GM19351 (cell line): ENCODE measurements at regions not wholly inside any gene's neighbourhood (a gene's known extent, or its start where the extent isn't known, plus 50 kb on each side); places are given as distances from the start of the nearest gene placed in this dataset.

Experiments used
- ATAC-seq: cut with Tn5 transposase; IDR thresholded peaks from one replicate; pipeline ENCODE4 v1.9.1; 2021; ENCODE audit warnings: mild to moderate bottlenecking, moderate library complexity; ENCODE audit not compliant: unreplicated experiment

- no peak for ATAC-seq
Observed at GRCh38 chr13:34647379-34648150, 294.5 kb upstream of the NBEA start.

DNA sequence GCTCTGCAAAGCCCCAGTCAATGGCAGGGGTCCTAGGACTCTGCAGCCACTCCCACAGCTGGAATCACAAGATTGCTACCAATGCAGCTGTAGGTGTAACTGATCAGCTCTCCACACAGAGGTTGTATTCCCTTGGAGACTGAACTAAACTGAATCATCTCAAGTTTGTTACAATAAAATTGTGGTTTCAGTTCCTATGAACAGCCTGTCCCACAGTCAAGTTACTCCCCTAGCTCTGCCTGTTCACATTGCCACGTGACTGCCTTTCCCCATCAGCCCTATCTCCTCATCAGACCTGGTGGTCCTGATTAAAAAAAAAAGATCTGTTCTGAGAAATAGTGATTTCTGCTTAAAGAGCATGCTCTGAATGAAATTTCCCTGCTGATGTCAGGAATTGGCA is 287.9 kb upstream of the NBEA start:
- ATAC-seq = no peak

DNA sequence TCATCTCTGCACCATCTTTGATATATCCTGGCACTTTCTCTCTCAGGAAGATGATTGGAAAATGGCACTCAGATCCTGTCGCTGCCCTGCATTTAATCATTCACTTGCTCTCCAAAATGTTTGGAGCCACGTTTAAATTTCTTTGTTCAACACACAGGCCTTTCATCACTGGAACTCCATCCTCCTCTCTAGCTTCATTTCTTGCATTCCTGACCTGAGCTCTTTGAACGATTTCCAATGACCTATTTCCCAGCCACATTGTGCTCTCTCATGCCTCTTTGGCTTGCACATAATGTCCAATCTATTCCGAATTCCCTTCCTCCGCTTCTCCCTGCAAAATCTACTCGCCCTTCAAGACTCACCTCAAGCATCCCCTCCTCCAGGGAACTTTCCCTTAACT is 287.4 kb upstream of the NBEA start:
- no peak for ATAC-seq

GRCh38 chr13:34655554-34655953 is 286.5 kb upstream of the NBEA start:
- ATAC-seq = no peak

GRCh38 chr13:34657716-34658115 is 284.4 kb upstream of the NBEA start:
- ATAC-seq = no peak

DNA sequence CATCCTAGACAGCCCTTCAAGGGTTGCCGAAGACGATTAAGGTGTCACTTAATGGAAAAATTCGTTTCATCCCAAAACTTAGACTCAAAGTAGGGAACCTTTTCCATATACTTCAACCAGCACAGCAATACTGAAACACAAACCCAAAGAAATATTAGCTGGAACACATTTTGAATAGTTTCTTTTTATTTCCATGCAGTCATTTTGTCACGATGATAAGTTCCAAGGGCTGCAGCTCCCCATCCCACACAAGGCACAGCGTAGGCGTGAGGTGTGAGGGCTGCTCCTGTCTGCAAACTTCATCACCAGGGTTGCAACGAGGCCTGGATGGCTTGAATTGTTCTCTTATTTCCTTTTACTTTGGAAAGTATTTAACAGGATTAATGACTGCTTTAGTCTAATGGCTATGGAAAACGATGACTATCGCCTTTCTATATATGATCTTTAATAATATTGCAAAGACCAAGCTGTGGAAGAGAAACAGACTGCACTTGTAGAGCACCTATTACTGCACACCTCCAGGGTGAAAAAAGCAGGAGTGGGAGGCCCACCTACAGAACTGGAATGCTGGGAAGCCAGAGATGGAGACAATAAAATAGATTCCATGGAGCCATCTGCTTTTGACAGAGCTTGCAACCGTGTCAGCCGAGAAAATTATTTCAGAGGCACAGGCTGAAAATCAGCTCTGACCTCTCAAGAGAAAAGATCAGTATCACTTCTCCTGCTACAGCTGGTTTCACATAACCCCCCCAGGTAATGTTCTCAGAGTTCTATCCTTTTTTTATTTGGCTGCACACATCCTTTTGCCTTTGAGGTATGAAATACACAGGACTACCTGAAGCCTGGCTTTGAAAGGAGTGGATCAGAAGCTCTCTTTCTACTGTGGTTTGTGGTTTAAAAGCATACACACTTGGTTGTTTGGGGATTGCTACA is 274.5 kb upstream of the NBEA start:
- ATAC-seq = no peak

DNA sequence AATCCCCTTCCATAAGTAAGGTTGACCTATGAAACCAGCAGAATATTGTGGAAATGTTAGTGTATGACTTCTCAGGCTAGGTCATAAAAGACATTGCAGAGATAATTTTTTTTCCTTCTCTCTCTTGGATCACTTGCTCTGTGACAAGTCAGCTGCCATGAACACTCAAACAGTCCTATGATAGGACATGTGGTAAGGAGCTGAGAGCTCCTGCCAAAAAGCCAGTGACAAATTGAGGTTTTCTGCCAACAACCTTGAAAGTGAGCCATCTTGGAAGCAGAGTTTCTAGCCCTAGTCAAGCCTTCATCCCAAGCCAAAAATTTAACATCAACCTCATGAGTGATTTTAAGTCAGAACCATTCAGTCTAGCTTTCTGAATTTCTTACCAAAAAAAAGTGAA is 270.9 kb upstream of the NBEA start:
- no peak for ATAC-seq

DNA sequence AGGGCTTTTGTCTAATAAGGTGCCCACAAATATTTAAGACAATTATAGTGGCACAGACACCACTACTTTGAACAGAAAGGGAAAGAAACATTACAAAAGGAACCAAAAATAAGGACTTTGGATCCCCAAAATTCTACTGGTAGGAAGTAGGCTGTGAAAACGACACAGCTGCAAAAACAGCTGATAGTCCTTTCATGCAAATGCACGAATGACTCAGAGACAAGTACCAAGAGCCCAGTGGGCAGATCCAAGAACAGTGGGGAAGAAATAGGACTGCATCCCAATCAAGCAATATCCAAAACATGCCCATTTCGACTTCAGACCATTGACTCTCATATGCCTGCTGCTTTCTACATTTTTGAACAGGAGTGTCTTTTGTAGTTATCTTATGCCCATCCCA is 269.4 kb upstream of the NBEA start:
- ATAC-seq = no peak

DNA sequence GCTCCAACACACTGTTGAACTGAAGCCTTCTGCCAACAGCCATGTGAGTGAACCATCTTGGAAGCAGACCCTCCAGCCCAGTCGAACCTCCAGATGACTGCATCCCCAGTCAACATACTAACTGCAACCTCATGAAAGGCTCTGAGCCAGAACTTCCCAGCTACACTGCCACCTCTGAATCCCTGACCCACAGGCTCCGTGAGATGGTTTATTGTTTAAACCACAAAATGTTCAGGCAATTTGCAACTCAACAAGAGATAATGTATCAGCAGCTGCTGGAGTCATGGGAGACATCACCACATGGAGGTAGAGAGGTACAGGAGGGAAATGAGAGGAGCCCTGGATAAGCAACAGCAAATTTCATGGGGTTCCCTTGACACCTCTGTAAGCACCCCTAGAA is 266.4 kb upstream of the NBEA start:
- ATAC-seq = no peak

- no peak for ATAC-seq
Observed at GRCh38 chr13:34678154-34678553, 263.9 kb upstream of the NBEA start.

DNA sequence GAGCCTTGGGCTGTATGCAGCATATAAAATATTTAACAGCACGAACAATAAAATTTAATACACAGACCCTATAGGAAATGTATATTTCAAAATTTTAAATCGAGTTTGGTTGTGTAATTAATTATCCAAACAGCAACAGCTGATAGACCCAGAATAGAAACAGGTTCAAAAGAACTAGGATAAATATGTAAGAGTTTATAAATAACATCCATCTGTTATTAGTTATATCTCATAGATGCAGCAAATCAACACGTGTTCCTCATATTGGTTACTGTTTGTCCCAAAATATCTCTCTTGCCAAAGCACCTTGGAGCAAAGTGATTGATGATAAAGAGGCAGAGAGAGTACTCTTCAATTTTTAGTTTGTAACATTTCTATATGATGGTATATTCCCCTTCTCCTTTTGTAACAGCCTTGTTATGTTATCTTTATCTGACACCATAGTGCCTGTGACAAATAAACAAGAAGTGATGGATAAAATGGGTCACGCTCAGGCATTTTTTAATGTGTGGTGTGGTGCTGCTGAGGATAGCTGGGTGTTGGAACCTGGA is 260.6 kb upstream of the NBEA start:
- no peak for ATAC-seq

DNA sequence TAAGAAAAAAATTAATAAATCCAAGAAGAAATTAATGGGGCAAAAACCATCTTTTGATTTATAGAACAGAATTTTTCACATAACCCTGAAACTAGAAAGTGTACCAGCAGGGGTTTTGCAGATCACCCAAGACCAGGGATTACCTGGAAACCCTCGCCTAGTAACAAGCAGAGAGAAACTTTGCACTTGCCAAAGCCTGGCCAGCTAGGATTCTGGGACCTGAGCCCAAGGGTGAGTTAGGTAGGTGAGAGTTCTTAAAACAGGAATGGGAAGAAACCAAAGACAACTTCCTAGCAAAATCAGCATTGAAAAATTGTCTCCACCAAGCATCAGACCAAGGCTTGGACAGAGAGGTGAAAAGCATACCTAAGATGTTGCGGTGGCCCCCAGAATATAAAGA is 247.0 kb upstream of the NBEA start:
- no peak for ATAC-seq

- no peak for ATAC-seq
Observed at GRCh38 chr13:34696296-34696695, 245.8 kb upstream of the NBEA start.

DNA sequence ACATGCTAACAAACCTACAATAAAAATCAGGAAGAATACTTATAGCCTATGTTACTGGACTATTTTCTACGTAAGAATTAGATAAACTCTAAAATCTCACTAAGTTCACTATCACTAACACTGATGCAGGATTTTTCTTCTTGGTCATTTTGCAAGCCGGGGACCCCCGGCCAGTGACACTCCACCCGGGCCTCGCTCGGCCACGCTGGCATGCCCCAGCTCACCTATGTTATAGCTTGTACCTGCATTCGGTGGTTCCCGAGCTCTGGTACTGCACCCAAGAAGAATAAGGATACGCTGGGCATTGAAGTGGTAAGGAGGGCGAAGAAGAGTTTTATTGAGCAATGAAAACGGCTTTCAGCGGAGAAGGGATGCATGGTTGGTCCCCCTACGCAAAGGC is 245.3 kb upstream of the NBEA start:
- ATAC-seq = no peak

GRCh38 chr13:34698945-34699344 is 243.1 kb upstream of the NBEA start:
- no peak for ATAC-seq

- ATAC-seq = no peak
Observed at GRCh38 chr13:34700155-34700554, 241.9 kb upstream of the NBEA start.

DNA sequence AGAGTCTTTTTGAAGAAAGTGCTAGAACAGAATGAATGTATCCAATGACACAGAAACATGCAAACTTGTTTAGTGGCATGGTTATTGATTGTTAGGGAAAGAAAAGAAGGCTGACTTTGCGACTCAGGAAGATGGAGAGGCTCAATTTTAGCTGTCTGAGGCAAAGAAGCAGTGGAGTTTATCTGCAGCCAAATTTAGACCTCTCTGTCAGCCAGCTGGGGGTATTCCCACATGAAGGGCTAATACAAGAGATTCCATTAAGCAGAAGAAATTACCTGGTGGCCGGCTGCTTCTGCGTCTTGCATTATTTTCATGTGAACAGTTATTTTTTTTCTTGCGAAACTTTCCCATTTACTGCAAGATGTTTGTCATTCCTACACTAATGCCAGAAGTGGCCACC is 240.2 kb upstream of the NBEA start:
- no peak for ATAC-seq

DNA sequence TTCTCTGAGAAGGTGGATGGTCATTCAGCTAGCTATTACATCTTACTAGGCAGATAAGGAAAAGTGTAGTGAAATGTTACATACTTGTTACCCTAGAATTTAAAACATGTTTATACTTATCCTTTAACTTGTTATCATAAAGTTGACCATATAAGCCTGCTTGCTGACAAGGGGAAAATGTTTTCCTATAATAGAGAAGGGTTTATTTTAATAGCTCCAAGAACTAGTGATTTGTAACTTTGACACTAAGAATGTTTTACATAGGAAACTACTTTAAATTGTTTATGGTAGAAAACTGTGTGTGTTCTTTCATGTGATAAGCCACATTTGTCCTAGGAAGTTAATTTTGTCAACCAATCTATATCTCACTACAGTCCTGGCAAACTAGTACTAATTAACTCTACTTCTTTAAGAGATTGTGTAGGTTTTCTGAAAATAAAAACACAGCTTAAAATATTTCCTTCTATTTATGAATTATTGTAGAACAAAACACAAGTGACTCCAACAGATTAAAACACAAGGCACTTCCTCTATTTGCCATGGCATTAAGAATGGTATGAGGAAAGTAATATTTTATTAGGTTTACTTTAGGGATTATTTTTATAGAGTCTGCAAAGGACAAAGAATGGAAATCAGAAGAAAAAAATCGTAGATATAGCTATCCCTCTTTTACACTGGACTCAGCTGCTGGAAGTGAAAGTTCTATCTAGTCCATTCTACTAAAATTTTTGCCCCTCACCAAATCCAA is 233.3 kb upstream of the NBEA start:
- no peak for ATAC-seq

DNA sequence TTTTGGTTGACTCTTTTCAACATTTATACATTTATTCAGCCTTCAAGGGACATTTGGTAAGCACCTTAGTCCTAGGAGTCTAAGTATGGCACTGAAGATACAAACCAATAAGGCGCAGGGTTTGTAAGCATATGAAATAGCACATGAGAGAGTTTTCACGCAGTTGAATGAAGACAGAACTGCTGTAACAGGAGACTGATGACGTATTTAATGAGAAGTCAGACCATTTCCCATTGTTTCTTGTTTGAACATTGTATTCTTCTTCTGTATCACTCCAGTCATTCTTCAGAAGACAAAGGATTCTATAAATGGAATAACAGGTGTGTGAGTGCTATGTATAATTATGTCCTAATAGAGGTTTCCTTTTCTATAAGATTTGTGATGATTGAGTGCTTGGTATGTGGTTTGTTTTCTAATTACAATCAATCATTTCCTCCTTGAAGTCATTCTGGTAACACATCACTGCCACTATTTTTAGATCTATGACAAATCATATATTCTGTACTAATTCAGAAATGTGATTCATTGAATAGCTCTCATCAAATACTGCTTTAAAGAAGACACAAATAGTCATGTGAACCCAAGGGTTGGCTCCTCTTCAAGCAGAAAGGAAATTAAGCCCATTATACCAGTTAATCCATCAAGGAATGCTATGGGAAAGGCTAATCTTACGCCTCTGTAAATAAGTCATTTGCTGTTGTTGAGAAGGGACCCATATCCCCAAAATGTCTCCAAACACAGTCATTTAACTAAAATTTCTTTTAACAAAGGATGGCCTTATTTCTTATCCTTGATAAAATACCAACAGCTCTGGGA is 222.8 kb upstream of the NBEA start:
- no peak for ATAC-seq

- ATAC-seq = peak; percentile 69
Observed at GRCh38 chr13:34720618-34721017, 221.5 kb upstream of the NBEA start.
